G401.6 (cell line): ENCODE measurements at regions not wholly inside any gene's neighbourhood (a gene's known extent, or its start where the extent isn't known, plus 50 kb on each side); places are given as distances from the start of the nearest gene placed in this dataset.

Source experiments
- FAIRE-seq: peaks from 2 replicates; lab custom pipeline; 2012; peaks lifted over from hg19 to GRCh38; lab: Jason Lieb, UNC

GRCh38 chrY:4878549-4878948 is 121.5 kb upstream of the PCDH11Y start:
- FAIRE-seq, result peak; percentile 62
